ENCODE measurements at regions not wholly inside any gene's neighbourhood (a gene's known extent, or its start where the extent isn't known, plus 50 kb on each side); places are given as distances from the start of the nearest gene placed in this dataset.
"Not testable (repeated sequence)": the region's sequence is repeated elsewhere in the genome, so short reads cannot be mapped to it uniquely, and the experiment has no call there.

DNA sequence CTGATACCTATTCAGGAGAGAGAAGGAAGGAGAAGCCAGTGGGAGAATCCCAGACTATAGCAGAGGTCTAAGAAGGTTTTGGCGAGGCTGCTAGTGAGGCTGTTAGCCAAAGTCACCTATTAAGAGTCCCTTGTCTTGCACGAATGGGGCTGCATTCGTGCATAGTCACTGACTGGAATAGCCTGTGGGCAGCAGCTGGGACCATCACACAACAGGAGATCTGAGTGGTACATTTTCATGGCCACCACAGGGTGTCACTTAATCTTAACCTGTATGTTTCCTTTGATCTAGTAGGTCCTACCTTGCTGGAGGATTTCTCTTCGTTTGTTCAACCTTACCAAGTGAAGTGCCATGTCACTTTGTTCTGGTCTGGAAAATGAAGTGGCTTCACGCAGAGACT lies 319.9 kb downstream of the BMPER start:
- no peaks in the 10 kb centered on the region for H3K79me2 ChIP-seq (ENCODE audit: insufficient read depth, low read length)
- no peaks in the 10 kb centered on the region for H3K4me1 ChIP-seq (ENCODE audit: insufficient read depth, low read length, poor library complexity, severe bottlenecking)
- H2AFZ ChIP-seq (ENCODE audit: low read length): no peak overlapping the region
- no peaks in the 10 kb centered on the region for H3K36me3 ChIP-seq (ENCODE audit: insufficient read depth, low read length)
- TF ChIP-seq, protein P1, sequence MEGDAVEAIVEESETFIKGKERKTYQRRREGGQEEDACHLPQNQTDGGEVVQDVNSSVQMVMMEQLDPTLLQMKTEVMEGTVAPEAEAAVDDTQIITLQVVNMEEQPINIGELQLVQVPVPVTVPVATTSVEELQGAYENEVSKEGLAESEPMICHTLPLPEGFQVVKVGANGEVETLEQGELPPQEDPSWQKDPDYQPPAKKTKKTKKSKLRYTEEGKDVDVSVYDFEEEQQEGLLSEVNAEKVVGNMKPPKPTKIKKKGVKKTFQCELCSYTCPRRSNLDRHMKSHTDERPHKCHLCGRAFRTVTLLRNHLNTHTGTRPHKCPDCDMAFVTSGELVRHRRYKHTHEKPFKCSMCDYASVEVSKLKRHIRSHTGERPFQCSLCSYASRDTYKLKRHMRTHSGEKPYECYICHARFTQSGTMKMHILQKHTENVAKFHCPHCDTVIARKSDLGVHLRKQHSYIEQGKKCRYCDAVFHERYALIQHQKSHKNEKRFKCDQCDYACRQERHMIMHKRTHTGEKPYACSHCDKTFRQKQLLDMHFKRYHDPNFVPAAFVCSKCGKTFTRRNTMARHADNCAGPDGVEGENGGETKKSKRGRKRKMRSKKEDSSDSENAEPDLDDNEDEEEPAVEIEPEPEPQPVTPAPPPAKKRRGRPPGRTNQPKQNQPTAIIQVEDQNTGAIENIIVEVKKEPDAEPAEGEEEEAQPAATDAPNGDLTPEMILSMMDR (conservative IDR thresholded peaks at IDR 0.05; ENCODE audit: low read length): no peak
- no peak for TF ChIP-seq EZH2phosphoT487 (IDR thresholded peaks at IDR 0.05; ENCODE audit: borderline replicate concordance)
- no peak overlapping the region for H3K4me3 ChIP-seq (ENCODE audit: low read length, poor library complexity, severe bottlenecking)
- no peaks in the 10 kb centered on the region for H3K9me3 ChIP-seq (ENCODE audit: insufficient read depth, low read depth, low read length)
- no peak overlapping the region for H3K4me2 ChIP-seq (ENCODE audit: low read depth, low read length, poor library complexity, severe bottlenecking)
- no peaks in the 10 kb centered on the region for H3K27me3 ChIP-seq (ENCODE audit: insufficient read depth, low read length, poor library complexity, severe bottlenecking)
- no peaks in the 10 kb centered on the region for H3F3A ChIP-seq (ENCODE audit: low read depth)
- H4K20me1 ChIP-seq (ENCODE audit: insufficient read depth, low read length, poor library complexity, severe bottlenecking): no peaks in the 10 kb centered on the region
- no peak overlapping the region for H3K9ac ChIP-seq (ENCODE audit: low read depth, low read length, poor library complexity, severe bottlenecking)
- no peaks in the 10 kb centered on the region for H3K9me2 ChIP-seq (replicated peaks; ENCODE audit: low read depth, low read length)

DNA sequence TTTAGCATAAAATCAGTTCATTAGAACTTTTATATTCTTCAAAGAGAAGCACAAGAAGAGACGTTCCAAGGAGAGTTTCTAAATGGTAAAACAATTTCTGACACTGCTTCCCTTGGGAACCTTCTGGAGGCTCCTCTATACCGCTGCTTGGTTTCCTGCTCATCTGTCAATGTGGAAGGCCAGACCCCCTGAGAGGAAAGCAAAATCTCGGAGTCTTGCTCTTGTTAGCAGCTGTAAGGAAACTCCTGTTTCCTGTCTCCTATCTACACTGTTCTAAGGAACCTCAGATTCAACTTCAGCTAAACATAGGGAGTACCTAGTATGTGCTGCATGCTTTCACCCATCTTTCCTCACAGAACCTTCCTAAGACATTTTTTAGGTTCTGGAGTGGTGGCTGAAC lies 322.2 kb downstream of the BMPER start:
- Histone ChIP-seq H3K9ac (ENCODE audit: low read depth, low read length, poor library complexity, severe bottlenecking) (no peak overlapping the region), H3K4me3 (ENCODE audit: low read length, poor library complexity, severe bottlenecking) (no peak overlapping the region), H3K9me2 (replicated peaks; ENCODE audit: low read depth, low read length) (no peaks in the 10 kb centered on the region), H3K27me3 (ENCODE audit: insufficient read depth, low read length, poor library complexity, severe bottlenecking) (no peaks in the 10 kb centered on the region), H3F3A (ENCODE audit: low read depth) (no peaks in the 10 kb centered on the region), H2AFZ (ENCODE audit: low read length) (no peak overlapping the region), H3K9me3 (ENCODE audit: insufficient read depth, low read depth, low read length) (no peaks in the 10 kb centered on the region), H3K79me2 (ENCODE audit: insufficient read depth, low read length) (no peaks in the 10 kb centered on the region), H3K4me2 (ENCODE audit: low read depth, low read length, poor library complexity, severe bottlenecking) (no peak overlapping the region), H3K36me3 (ENCODE audit: insufficient read depth, low read length) (no peaks in the 10 kb centered on the region), H4K20me1 (ENCODE audit: insufficient read depth, low read length, poor library complexity, severe bottlenecking) (no peaks in the 10 kb centered on the region), H3K4me1 (ENCODE audit: insufficient read depth, low read length, poor library complexity, severe bottlenecking) (no peaks in the 10 kb centered on the region)
- no peak for TF ChIP-seq EZH2phosphoT487 (IDR thresholded peaks at IDR 0.05; ENCODE audit: borderline replicate concordance)
- TF ChIP-seq, protein P1 (conservative IDR thresholded peaks at IDR 0.05; ENCODE audit: low read length): no peak

DNA sequence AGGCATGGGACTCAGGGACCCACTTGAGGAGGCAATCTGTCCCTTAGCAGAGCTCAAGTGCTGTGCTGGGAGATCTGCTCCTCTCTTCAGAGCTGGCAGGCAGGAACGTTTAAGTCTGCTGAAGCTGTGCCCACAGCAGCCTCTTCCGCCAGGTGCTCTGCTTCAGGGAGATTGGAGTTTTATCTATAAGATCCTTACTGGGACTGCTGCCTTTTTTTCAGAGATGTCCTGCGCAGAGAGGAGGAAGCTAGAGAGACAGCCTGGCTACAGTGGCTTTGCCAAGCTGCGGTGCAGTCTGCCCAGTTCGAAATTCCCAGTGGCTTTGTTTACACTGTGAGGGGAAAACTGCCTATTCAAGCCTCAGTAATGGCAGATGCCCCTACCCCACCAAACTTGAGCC lies 329.8 kb downstream of the BMPER start:
- H3K27me3 ChIP-seq (ENCODE audit: insufficient read depth, low read length, poor library complexity, severe bottlenecking); H3K9me3 ChIP-seq (ENCODE audit: insufficient read depth, low read depth, low read length); H3K9ac ChIP-seq (ENCODE audit: low read depth, low read length, poor library complexity, severe bottlenecking); H4K20me1 ChIP-seq (ENCODE audit: insufficient read depth, low read length, poor library complexity, severe bottlenecking); H3F3A ChIP-seq (ENCODE audit: low read depth); H3K9me2 ChIP-seq (replicated peaks; ENCODE audit: low read depth, low read length); H2AFZ ChIP-seq (ENCODE audit: low read length); H3K4me2 ChIP-seq (ENCODE audit: low read depth, low read length, poor library complexity, severe bottlenecking); H3K36me3 ChIP-seq (ENCODE audit: insufficient read depth, low read length); H3K4me3 ChIP-seq (ENCODE audit: low read length, poor library complexity, severe bottlenecking); H3K4me1 ChIP-seq (ENCODE audit: insufficient read depth, low read length, poor library complexity, severe bottlenecking); H3K79me2 ChIP-seq (ENCODE audit: insufficient read depth, low read length): not testable (repeated sequence)

DNA sequence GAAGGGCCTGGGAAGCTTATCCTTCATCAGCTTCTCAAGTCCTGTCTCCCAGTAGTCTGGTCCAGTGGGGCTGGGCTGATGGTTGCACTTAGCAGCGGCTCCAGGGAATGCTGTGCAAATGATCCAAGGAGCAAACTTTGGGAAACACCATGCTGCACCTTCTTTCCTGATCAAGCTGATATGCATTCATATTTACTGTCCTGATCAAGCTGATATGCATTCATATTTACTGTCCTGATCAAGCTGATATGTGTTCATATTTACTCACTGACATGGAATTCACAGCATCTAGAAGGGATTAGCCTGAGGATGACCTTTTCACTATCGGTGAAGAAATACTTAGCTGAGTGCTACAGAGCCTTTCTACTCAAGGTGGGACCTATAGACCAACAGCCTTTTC lies 330.7 kb downstream of the BMPER start:
- Histone ChIP-seq H3K9me2 (replicated peaks; ENCODE audit: low read depth, low read length) (no peaks in the 10 kb centered on the region), H3K9ac (ENCODE audit: low read depth, low read length, poor library complexity, severe bottlenecking) (no peak overlapping the region), H2AFZ (ENCODE audit: low read length) (no peak overlapping the region), H4K20me1 (ENCODE audit: insufficient read depth, low read length, poor library complexity, severe bottlenecking) (no peaks in the 10 kb centered on the region), H3K9me3 (ENCODE audit: insufficient read depth, low read depth, low read length) (no peaks in the 10 kb centered on the region), H3K79me2 (ENCODE audit: insufficient read depth, low read length) (no peaks in the 10 kb centered on the region), H3F3A (ENCODE audit: low read depth) (no peaks in the 10 kb centered on the region), H3K36me3 (ENCODE audit: insufficient read depth, low read length) (no peaks in the 10 kb centered on the region), H3K27me3 (ENCODE audit: insufficient read depth, low read length, poor library complexity, severe bottlenecking) (no peaks in the 10 kb centered on the region), H3K4me1 (ENCODE audit: insufficient read depth, low read length, poor library complexity, severe bottlenecking) (no peaks in the 10 kb centered on the region), H3K4me2 (ENCODE audit: low read depth, low read length, poor library complexity, severe bottlenecking) (no peak overlapping the region), H3K4me3 (ENCODE audit: low read length, poor library complexity, severe bottlenecking) (no peak overlapping the region)
- TF ChIP-seq, protein P1 (conservative IDR thresholded peaks at IDR 0.05; ENCODE audit: low read length): no peak
- no peak for TF ChIP-seq EZH2phosphoT487 (IDR thresholded peaks at IDR 0.05; ENCODE audit: borderline replicate concordance)

All from Loucy (cell line).